Motor neuron (in vitro differentiated cells): ENCODE measurements at regions not wholly inside any gene's neighbourhood (a gene's known extent, or its start where the extent isn't known, plus 50 kb on each side); places are given as distances from the start of the nearest gene placed in this dataset.
A peak's percentile ranks its signal among the peaks of the same experiment; 100 is the strongest.

Experiments
- ATAC-seq, 8 experiments: fragments of 200-7000 bp; cut with Tn5 transposase; replicated peaks in 6 of 8; 2 replicates each; pipeline ENCODE4 v1.8.0; 2021; ENCODE audit warnings: mild to moderate bottlenecking in 8 of 8, moderate library complexity in 8 of 8
- H3K27ac ChIP-seq, 2 donors: fragments of 250-450 bp; sonication (Bioruptor Pico); 2 replicates each; pipeline ENCODE4 v1.9.0; 2021; ENCODE audit warnings: antibody characterized with exemption in 2 of 2, mild to moderate bottlenecking in 2 of 2, moderate library complexity in 1 of 2
- H3K4me1 ChIP-seq, 2 donors: fragments of 250-450 bp; sonication (Bioruptor Pico); replicated peaks in 1 of 2; 2 replicates each; pipeline ENCODE4 v1.6.1; 2021; ENCODE audit warnings: antibody characterized with exemption in 2 of 2, mild to moderate bottlenecking in 2 of 2, moderate library complexity in 1 of 2
- H3K4me3 ChIP-seq, 5 donors: fragments of 250-450 bp; sonication (Bioruptor Pico); 2 replicates each; pipeline ENCODE4 v1.9.0; 2021; ENCODE audit warnings: antibody characterized with exemption in 5 of 5, mild to moderate bottlenecking in 5 of 5, moderate library complexity in 4 of 5
- WGBS, 10 experiments: fragments of 450-650 bp; shearing (Covaris generic); methylation state at CpG; one replicate each; pipeline ENCODE4 v1.0.0; 2022; 5-methylcytosine and 5-hydroxymethylcytosine counted together
- in situ Hi-C, 9 experiments: fragments of 400-800 bp; cut with MboI; loops; one replicate each; pipeline ENCODE4 v1.15.0; 2021; ENCODE audit warnings: low sequenced_read_pairs in 9 of 9, low pct_unique_long_range_greater_than_20kb in 2 of 9; ENCODE audit not compliant: unreplicated experiment in 9 of 9

DNA sequence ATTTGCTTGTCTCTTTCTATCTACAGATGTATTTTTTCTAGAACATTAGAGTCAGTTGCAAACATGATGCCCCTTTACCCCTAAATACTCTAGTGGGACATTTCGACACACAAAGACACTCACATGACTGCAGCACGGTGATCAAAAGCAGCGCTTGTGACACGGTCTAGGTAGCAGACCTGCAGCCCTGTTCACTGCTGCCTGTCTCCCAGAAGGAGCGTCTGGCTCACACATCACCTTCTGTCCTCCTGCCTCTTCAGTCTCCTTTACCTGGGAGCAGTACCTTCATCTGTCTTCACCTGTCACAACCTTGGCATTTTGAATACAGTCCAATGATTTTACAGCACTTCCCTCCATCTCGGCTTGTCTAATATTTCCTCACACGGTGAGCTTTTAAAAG is 51.9 kb upstream of the SH3PXD2B start:
- no peak overlapping the region for H3K4me3 ChIP-seq
- ATAC-seq, result peak in 2 of 8 experiments; percentile 20 to 38
- peaks cover 6 to 9% of the 10 kb centered on the region in 2 donors for H3K4me1 ChIP-seq
- in situ Hi-C loops, result no loop called here
- 28 to 90% (median 74%) methylated on average over 1 to 7 of the region's 7 CpGs; no CpG with 5 or more reads in 3 of the 10 experiments for WGBS, 10 experiments
- H3K27ac ChIP-seq, result no peak overlapping the region

- in situ Hi-C loops, result no loop called here
- 17 to 86% (median 77%) methylated on average over 1 to 5 of the region's 7 CpGs; no CpG with 5 or more reads in 4 of the 10 experiments for WGBS, 10 experiments
- peaks cover 6 to 9% of the 10 kb centered on the region in 2 donors for H3K4me1 ChIP-seq
- peak in 1 of 8 experiments; percentile 22 for ATAC-seq
- H3K4me3 ChIP-seq, result no peak overlapping the region
- no peak overlapping the region for H3K27ac ChIP-seq
Measured at GRCh38 chr5:172505845-172506244, 51.5 kb upstream of the SH3PXD2B start.

DNA sequence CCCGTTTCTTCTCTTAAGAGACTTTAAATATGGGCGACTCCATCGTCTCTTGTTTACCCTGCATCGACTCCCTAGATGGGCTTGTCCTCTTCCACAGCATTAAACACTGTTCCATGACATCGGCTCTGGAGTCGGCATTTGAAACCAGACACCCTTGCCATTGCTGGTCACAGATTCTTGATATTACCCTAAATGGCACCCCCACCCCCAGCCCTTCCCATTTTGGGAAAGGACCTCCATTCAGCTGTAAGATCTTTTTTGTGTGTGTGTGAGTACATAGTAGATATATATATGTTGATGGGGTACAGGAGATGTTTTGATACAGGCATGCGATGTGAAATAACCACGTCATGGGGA is 51.1 kb upstream of the SH3PXD2B start:
- in situ Hi-C loops, result no loop called here
- 65 to 100% (median 76%) methylated on average over 1 to 6 of the region's 8 CpGs; no CpG with 5 or more reads in 4 of the 10 experiments for WGBS, 10 experiments
- H3K27ac ChIP-seq, result no peak overlapping the region
- ATAC-seq, result no peak
- H3K4me1 ChIP-seq, result peaks cover 6 to 9% of the 10 kb centered on the region in 2 donors
- no peak overlapping the region for H3K4me3 ChIP-seq

DNA sequence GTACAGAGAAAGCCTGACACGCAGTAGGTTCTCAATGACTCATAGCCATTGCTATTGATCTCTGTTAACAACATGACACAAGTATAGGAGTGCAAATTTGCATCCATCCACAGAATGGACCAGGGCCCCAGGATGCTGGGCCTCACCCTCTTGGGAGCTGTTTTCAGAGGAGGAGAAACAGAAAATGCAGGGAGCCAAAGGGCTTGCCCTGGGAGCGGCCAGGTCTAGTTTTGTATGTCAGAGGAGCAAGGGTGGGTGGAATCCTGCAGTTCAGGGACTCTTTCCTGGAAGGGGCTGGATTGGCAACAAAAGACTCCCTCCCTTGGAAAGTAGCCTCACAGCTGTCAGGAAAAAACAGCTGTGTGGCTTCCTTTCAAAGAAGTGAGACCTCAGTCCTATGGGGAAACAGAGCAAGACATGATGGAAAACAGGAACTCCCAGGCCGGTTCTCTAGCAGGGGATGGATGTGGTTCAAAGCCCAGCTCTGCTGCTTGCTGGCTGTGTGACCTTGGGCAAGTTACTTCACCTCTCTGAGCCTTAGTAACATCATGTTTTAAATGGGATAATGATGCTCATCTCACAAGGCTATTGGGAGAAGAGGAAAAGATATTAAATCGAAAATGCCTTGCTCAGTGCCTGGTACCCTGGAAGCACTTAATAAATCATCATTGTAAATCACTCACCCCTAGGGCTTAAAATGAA is 50.5 kb upstream of the SH3PXD2B start:
- in situ Hi-C loops, result no loop called here
- Histone ChIP-seq H3K4me3 (no peak overlapping the region), H3K4me1 (peaks cover 6 to 9% of the 10 kb centered on the region in 2 donors), H3K27ac (no peak overlapping the region)
- WGBS, 10 experiments, result 30 to 83% (median 64%) methylated on average over 1 to 4 of the region's 4 CpGs; no CpG with 5 or more reads in 2 of the 10 experiments
- ATAC-seq, result peak in 6 of 8 experiments; percentile 34 to 88 (median 74)

- in situ Hi-C loops, result no loop called here
- Histone ChIP-seq H3K27ac (no peak overlapping the region), H3K4me3 (no peak overlapping the region), H3K4me1 (peaks cover 6 to 9% of the 10 kb centered on the region in 2 donors)
- peak in 5 of 8 experiments; percentile 7 to 78 (median 18) for ATAC-seq
- WGBS, 10 experiments, result 9 to 89% (median 75%) methylated on average over 3 to 9 of the region's 10 CpGs; no CpG with 5 or more reads in 2 of the 10 experiments
Measured at GRCh38 chr5:172503925-172504700, 49.8 kb upstream of the SH3PXD2B start.
